Sigmoid colon (tissue), 6 donors: ENCODE measurements at regions not wholly inside any gene's neighbourhood (a gene's known extent, or its start where the extent isn't known, plus 50 kb on each side); places are given as distances from the start of the nearest gene placed in this dataset.

Source experiments
- DNase-seq: peaks from one replicate; pipeline ENCODE4 v3.0.0-alpha.2; 2019
- H3K27ac ChIP-seq, 4 donors: fragments of 200-600 bp; sonication (generic); one replicate each; pipeline ENCODE4 v1.5.1; 2016 to 2019; ENCODE audit warnings: mild to moderate bottlenecking in 1 of 4
- H3K27me3 ChIP-seq, 3 donors: fragments of 200-600 bp; sonication (generic); one replicate each; pipeline ENCODE4 v1.5.1; 2019; ENCODE audit warnings: mild to moderate bottlenecking in 1 of 3
- H3K36me3 ChIP-seq, 4 donors: fragments of 200-600 bp; sonication (generic); one replicate each; pipeline ENCODE4 v1.5.1; 2016 to 2019
- H3K4me1 ChIP-seq, 4 donors: fragments of 200-600 bp; sonication (generic); one replicate each; pipeline ENCODE4 v1.5.1; 2017 to 2019
- H3K4me3 ChIP-seq, 4 donors: fragments of 200-600 bp; sonication (generic); one replicate each; pipeline ENCODE4 v1.5.1; 2017 to 2019; ENCODE audit warnings: mild to moderate bottlenecking in 2 of 4, moderate library complexity in 1 of 4
- H3K9me3 ChIP-seq, 4 donors: fragments of 200-600 bp in 3 of 4; sonication (generic) in 3 of 4; one replicate each; pipeline versions ENCODE4 v1.5.1 to v1.6.1; 2013 to 2019
- CTCF ChIP-seq, 4 experiments: fragments of 450-650 bp in 3 of 4; fragments of 200-600 bp in 1 of 4; IDR thresholded peaks; one replicate each; pipeline ENCODE4 v1.5.1; 2016 to 2019; ENCODE audit warnings: antibody characterized with exemption in 4 of 4, mild to moderate bottlenecking in 3 of 4, moderate library complexity in 2 of 4
- EP300 ChIP-seq, 4 donors: sonication (generic); formaldehyde crosslinking; IDR thresholded peaks; one replicate each; pipeline ENCODE4 v1.6.1; 2017; ENCODE audit warnings: antibody characterized with exemption in 4 of 4
- POLR2A ChIP-seq, 2 donors: fragments of 450-650 bp; IDR thresholded peaks; one replicate each; pipeline ENCODE4 v1.6.1; 2016; ENCODE audit warnings: antibody characterized with exemption in 2 of 2, mild to moderate bottlenecking in 2 of 2, moderate library complexity in 2 of 2
- POLR2AphosphoS5 ChIP-seq, 4 donors: sonication (generic); formaldehyde crosslinking; IDR thresholded peaks; one replicate each; pipeline ENCODE4 v1.6.1; 2017; ENCODE audit warnings: antibody characterized with exemption in 4 of 4
- WGBS, 2 donors: extraction: QIAGEN DNeasy Blood & Tissue Kit; methylation state at CpG; one replicate each; pipeline ENCODE4 v1.1.7; 2013; 5-methylcytosine and 5-hydroxymethylcytosine counted together
- intact Hi-C: fragments of 100-400 bp; cut with DNase I; formaldehyde crosslinking; loops from one replicate; pipeline ENCODE4 v1.15.1; 2023
- small RNA-seq, 3 donors: library from RNA; depleted of rRNA; stranded (forward); fragments of <200 nt; gene quantifications; one replicate each; pipeline ENCODE3, GENCODE V24; 2016
- donor health status: healthy with polysubstance abuse.
- donor health status: healthy.

GRCh38 chr10:120406376-120406775 lies 50.7 kb upstream of the PLPP4 start:
- Histone ChIP-seq H3K4me1 (no peaks in the 10 kb centered on the region), H3K9me3 (peaks cover 0 to 3% (median 0%) of the 10 kb centered on the region in 4 donors), H3K27ac (no peak overlapping the region), H3K36me3 (no peaks in the 10 kb centered on the region), H3K4me3 (no peak overlapping the region), H3K27me3 (peaks cover 0 to 4% (median 0%) of the 10 kb centered on the region in 3 donors)
- DNase-seq: no peak
- 49 to 81% methylated on average over 4 of the region's 4 CpGs for WGBS, 2 donors
- no peak for TF ChIP-seq EP300 (IDR thresholded peaks at IDR 0.05)
- no peak for TF ChIP-seq POLR2A (IDR thresholded peaks at IDR 0.05)
- no peak for TF ChIP-seq CTCF (IDR thresholded peaks at IDR 0.05)
- no peak for TF ChIP-seq POLR2AphosphoS5 (IDR thresholded peaks at IDR 0.05)
- intact Hi-C loops: no loop called here

Small RNAs in the stretch of these regions (small RNA-seq; reads per million reads assigned to genes)
- 0 reads per million in 3 donors for gene AL355298.1
